OCI-LY1 (cell line): ENCODE measurements at regions not wholly inside any gene's neighbourhood (a gene's known extent, or its start where the extent isn't known, plus 50 kb on each side); places are given as distances from the start of the nearest gene placed in this dataset.

Experiments
- CTCF ChIP-seq: fragments of 200-600 bp; sonication (generic), shearing (Covaris generic); IDR thresholded peaks from 2 replicates; pipeline ENCODE4 v1.5.1; 2017; ENCODE audit warnings: mild to moderate bottlenecking, antibody characterized with exemption, low read length, moderate library complexity, mixed read lengths
- EZH2 ChIP-seq: fragments of 200-600 bp; sonication (generic), shearing (Covaris generic); IDR thresholded peaks from 2 replicates; pipeline ENCODE4 v1.8.0; 2017; ENCODE audit warnings: borderline replicate concordance, mixed run types, mild to moderate bottlenecking, antibody characterized with exemption, low read length, moderate library complexity, mixed read lengths

DNA sequence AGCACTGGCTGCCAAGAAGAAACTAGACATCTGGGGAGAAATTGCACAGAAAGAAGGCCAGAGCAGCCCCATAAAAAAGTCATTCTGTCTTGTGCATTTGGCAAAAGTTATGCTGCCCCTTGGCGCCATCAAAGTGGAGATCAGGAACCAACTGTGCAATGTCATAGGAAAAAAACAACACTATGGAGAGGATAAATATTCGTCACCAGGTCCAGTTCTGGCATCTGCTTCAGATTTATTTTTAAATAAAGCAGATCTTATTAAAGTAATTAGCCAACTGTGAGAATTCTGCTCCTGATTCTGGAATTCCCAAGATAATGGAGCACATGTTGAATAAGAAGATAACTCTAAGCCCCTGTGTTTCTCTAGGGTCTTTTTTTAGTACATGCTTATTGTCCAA is 500.0 kb upstream of the IL12A start:
- no peak for TF ChIP-seq CTCF
- no peak for TF ChIP-seq EZH2
